ENCODE measurements at regions not wholly inside any gene's neighbourhood (a gene's known extent, or its start where the extent isn't known, plus 50 kb on each side); places are given as distances from the start of the nearest gene placed in this dataset.
"Not testable (repeated sequence)": the region's sequence is repeated elsewhere in the genome, so short reads cannot be mapped to it uniquely, and the experiment has no call there.

DNA sequence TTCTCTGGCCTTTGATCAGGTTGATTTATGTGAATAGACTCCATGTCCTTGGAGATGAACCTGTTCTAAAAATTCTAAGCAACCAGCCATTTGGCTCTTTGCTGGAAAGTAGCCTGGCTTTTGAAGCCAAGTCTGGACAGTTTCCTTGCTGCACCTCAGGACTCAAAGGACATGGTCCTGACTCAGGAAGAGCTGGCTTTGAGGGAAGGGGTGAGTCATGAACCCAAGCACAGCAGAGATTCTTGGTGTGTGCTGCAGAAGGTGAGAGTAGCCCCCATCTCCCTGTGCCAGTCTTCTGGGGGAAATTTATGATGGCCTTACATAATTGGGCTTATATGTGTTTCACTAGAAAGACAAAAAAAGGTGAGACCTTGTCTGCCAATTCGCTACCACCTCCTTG, 287.2 kb upstream of the PLGLB2 start:
- H3K4me3 ChIP-seq (ENCODE audit: low read depth, low read length, poor library complexity, severe bottlenecking), result not testable (repeated sequence)

DNA sequence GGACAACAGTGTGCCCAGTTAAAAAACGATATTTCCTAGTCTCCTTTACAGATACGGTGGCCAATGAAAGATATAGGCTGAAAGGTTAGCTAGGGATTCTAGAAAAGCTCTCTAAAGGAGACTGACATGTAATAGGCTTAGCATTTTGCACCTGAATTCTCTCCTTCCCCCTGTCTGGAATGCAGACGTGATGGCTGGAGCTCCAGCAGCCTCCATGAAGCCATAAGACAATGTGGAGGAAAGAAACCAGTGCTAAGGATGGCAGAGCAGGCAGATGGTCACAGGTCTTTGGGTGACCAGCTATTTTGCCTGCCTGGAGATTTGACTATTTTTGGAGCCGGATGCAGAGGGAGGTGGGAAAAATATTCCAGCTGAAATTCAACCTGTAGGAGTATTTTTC, 286.2 kb upstream of the PLGLB2 start:
- not testable (repeated sequence) for H4K20me1 ChIP-seq (ENCODE audit: insufficient read depth, low read length); H3K9ac ChIP-seq (ENCODE audit: low read length); H3K36me3 ChIP-seq (ENCODE audit: insufficient read depth, low read length); H2AFZ ChIP-seq (ENCODE audit: low read length); H3K4me3 ChIP-seq (ENCODE audit: low read depth, low read length, poor library complexity, severe bottlenecking); H3K27ac ChIP-seq (ENCODE audit: low read depth, low read length, poor library complexity, severe bottlenecking); H3K9me3 ChIP-seq (ENCODE audit: low read length); H3K4me1 ChIP-seq (ENCODE audit: insufficient read depth, low read length, severe bottlenecking); H3K9me2 ChIP-seq (ENCODE audit: low read depth, low read length); H3F3A ChIP-seq (ENCODE audit: insufficient read depth, low read length); H3K79me2 ChIP-seq (ENCODE audit: insufficient read depth, low read length); H3K27me3 ChIP-seq (ENCODE audit: insufficient read depth, low read length); H3K4me2 ChIP-seq (ENCODE audit: low read length)

More for the DNA sequence above, 287.2 kb upstream of the PLGLB2 start:
- H2AFZ ChIP-seq (ENCODE audit: low read length); H3K27ac ChIP-seq (ENCODE audit: low read depth, low read length, poor library complexity, severe bottlenecking); H3F3A ChIP-seq (ENCODE audit: insufficient read depth, low read length); H3K4me2 ChIP-seq (ENCODE audit: low read length); H3K79me2 ChIP-seq (ENCODE audit: insufficient read depth, low read length); H3K9me3 ChIP-seq (ENCODE audit: low read length); H4K20me1 ChIP-seq (ENCODE audit: insufficient read depth, low read length); H3K4me1 ChIP-seq (ENCODE audit: insufficient read depth, low read length, severe bottlenecking); H3K27me3 ChIP-seq (ENCODE audit: insufficient read depth, low read length); H3K9me2 ChIP-seq (ENCODE audit: low read depth, low read length); H3K9ac ChIP-seq (ENCODE audit: low read length); H3K36me3 ChIP-seq (ENCODE audit: insufficient read depth, low read length): not testable (repeated sequence)

DNA sequence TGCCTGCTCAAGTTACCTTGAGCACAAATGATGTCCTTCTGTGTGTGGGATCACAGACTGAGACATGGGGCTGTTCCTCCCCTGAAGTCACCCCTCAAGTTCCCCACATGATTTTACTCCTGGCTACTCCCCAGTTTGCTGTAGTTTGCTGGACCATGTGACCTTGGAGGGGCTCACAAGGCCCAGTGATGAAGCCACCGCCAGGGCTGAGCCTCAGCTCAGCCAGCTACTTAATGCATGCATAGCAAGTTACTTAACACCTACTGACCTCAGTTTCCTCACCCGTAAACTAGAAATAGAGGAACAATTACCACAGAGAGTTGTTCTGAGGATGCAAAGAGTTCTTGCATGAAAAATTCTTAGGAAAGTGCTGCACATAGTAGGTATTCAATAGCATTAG, 283.7 kb upstream of the PLGLB2 start:
- H3K27ac ChIP-seq (ENCODE audit: low read depth, low read length, poor library complexity, severe bottlenecking); H3K9me3 ChIP-seq (ENCODE audit: low read length); H3K4me1 ChIP-seq (ENCODE audit: insufficient read depth, low read length, severe bottlenecking); H3K9ac ChIP-seq (ENCODE audit: low read length); H3K36me3 ChIP-seq (ENCODE audit: insufficient read depth, low read length); H3F3A ChIP-seq (ENCODE audit: insufficient read depth, low read length); H4K20me1 ChIP-seq (ENCODE audit: insufficient read depth, low read length); H3K79me2 ChIP-seq (ENCODE audit: insufficient read depth, low read length); H3K4me2 ChIP-seq (ENCODE audit: low read length); H3K9me2 ChIP-seq (ENCODE audit: low read depth, low read length); H3K27me3 ChIP-seq (ENCODE audit: insufficient read depth, low read length); H3K4me3 ChIP-seq (ENCODE audit: low read depth, low read length, poor library complexity, severe bottlenecking); H2AFZ ChIP-seq (ENCODE audit: low read length): not testable (repeated sequence)

DNA sequence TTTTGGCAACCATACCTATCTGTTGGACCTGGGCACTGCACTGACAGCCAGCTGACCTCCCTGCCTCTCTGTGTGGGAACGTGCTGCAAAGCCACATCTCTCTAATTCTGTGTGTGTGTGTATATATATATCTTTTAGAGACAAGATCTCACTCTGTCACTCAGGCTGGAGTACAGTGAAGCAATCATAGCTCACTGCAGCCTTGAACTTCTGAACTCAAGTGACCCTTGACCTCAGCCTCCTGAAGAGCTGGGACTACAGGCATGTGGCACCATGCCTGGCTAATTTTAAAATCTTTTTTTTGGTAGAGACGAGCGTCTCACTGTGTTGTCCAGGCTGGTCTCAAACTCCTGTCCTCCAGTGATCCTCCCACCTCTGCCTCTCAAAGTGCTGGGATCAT, 282.2 kb upstream of the PLGLB2 start:
- not testable (repeated sequence) for H3K4me3 ChIP-seq (ENCODE audit: low read depth, low read length, poor library complexity, severe bottlenecking); H2AFZ ChIP-seq (ENCODE audit: low read length); H4K20me1 ChIP-seq (ENCODE audit: insufficient read depth, low read length); H3K9me3 ChIP-seq (ENCODE audit: low read length); H3K9me2 ChIP-seq (ENCODE audit: low read depth, low read length); H3K4me2 ChIP-seq (ENCODE audit: low read length); H3F3A ChIP-seq (ENCODE audit: insufficient read depth, low read length); H3K27me3 ChIP-seq (ENCODE audit: insufficient read depth, low read length); H3K9ac ChIP-seq (ENCODE audit: low read length); H3K36me3 ChIP-seq (ENCODE audit: insufficient read depth, low read length); H3K27ac ChIP-seq (ENCODE audit: low read depth, low read length, poor library complexity, severe bottlenecking); H3K79me2 ChIP-seq (ENCODE audit: insufficient read depth, low read length); H3K4me1 ChIP-seq (ENCODE audit: insufficient read depth, low read length, severe bottlenecking)

DNA sequence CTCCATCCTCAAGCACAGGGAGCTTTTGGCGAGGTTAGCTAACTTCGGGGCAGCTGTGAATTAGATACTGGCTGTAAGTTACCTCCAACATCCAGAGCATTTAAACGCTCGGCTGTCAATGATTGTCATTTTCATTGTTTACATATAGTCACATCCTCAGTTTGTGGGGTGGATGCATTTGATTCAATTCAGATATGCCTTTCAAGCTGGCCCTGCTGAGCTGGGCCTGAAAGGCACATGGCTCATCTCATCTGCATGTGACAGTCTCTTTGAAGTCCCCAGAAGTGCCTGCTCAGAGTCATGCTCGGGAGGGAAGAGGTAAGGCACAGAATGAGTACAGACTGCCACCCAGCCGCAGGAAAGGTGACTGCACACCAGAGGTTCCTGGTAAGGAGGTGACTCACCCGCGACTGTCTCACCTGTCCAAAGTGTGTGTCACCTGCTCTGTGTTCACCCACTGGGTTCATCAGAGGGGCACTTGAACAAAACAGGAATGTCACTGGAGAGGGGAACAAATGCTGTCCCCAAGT, 281.2 kb upstream of the PLGLB2 start:
- H3K9me3 ChIP-seq (ENCODE audit: low read length); H3K36me3 ChIP-seq (ENCODE audit: insufficient read depth, low read length); H3K27ac ChIP-seq (ENCODE audit: low read depth, low read length, poor library complexity, severe bottlenecking); H3K79me2 ChIP-seq (ENCODE audit: insufficient read depth, low read length); H3K9me2 ChIP-seq (ENCODE audit: low read depth, low read length); H3K9ac ChIP-seq (ENCODE audit: low read length); H4K20me1 ChIP-seq (ENCODE audit: insufficient read depth, low read length); H2AFZ ChIP-seq (ENCODE audit: low read length); H3K4me3 ChIP-seq (ENCODE audit: low read depth, low read length, poor library complexity, severe bottlenecking); H3K4me2 ChIP-seq (ENCODE audit: low read length); H3F3A ChIP-seq (ENCODE audit: insufficient read depth, low read length); H3K27me3 ChIP-seq (ENCODE audit: insufficient read depth, low read length): not testable (repeated sequence)
- TF ChIP-seq, protein P1, sequence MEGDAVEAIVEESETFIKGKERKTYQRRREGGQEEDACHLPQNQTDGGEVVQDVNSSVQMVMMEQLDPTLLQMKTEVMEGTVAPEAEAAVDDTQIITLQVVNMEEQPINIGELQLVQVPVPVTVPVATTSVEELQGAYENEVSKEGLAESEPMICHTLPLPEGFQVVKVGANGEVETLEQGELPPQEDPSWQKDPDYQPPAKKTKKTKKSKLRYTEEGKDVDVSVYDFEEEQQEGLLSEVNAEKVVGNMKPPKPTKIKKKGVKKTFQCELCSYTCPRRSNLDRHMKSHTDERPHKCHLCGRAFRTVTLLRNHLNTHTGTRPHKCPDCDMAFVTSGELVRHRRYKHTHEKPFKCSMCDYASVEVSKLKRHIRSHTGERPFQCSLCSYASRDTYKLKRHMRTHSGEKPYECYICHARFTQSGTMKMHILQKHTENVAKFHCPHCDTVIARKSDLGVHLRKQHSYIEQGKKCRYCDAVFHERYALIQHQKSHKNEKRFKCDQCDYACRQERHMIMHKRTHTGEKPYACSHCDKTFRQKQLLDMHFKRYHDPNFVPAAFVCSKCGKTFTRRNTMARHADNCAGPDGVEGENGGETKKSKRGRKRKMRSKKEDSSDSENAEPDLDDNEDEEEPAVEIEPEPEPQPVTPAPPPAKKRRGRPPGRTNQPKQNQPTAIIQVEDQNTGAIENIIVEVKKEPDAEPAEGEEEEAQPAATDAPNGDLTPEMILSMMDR (IDR thresholded peaks at IDR 0.05; ENCODE audit: low read length), result peak; percentile 21; the same call in 1 of the 2 replicates
- H3K4me1 ChIP-seq (ENCODE audit: insufficient read depth, low read length, severe bottlenecking), result peaks cover 13% of the 10 kb centered on the region

DNA sequence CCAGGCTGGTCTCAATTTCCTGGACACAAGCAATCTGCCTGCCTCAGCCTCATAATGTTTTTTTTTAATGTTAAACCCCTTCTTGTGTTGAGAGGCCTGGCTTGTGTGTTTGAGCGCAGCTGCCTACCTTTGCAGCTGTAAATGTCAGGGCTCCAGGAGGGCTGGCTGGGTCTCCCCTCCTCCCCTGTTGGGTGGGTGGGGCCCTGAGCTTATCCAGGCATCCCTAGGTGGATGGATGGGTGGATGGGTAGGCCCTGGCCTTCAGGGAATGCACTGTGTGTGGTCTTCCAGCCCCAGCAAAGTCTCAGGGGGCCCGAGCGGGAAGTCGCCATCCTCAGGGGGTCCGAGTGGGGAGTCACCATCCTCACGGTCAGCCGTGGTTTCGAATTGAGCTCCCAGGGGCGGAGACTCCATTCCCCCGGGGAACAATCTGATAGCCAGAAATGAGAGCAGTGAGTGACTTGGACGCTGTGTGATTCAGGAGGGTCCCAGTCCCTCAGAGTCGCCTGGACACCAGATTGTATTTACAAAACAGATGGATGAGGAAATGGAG, 279.4 kb upstream of the PLGLB2 start:
- not testable (repeated sequence) for H2AFZ ChIP-seq (ENCODE audit: low read length); H3K27me3 ChIP-seq (ENCODE audit: insufficient read depth, low read length); H3F3A ChIP-seq (ENCODE audit: insufficient read depth, low read length); H4K20me1 ChIP-seq (ENCODE audit: insufficient read depth, low read length); H3K9ac ChIP-seq (ENCODE audit: low read length); H3K9me2 ChIP-seq (ENCODE audit: low read depth, low read length); H3K27ac ChIP-seq (ENCODE audit: low read depth, low read length, poor library complexity, severe bottlenecking); H3K4me2 ChIP-seq (ENCODE audit: low read length); H3K9me3 ChIP-seq (ENCODE audit: low read length); H3K79me2 ChIP-seq (ENCODE audit: insufficient read depth, low read length); H3K36me3 ChIP-seq (ENCODE audit: insufficient read depth, low read length); H3K4me3 ChIP-seq (ENCODE audit: low read depth, low read length, poor library complexity, severe bottlenecking)
- peaks cover 13% of the 10 kb centered on the region for H3K4me1 ChIP-seq (ENCODE audit: insufficient read depth, low read length, severe bottlenecking)

DNA sequence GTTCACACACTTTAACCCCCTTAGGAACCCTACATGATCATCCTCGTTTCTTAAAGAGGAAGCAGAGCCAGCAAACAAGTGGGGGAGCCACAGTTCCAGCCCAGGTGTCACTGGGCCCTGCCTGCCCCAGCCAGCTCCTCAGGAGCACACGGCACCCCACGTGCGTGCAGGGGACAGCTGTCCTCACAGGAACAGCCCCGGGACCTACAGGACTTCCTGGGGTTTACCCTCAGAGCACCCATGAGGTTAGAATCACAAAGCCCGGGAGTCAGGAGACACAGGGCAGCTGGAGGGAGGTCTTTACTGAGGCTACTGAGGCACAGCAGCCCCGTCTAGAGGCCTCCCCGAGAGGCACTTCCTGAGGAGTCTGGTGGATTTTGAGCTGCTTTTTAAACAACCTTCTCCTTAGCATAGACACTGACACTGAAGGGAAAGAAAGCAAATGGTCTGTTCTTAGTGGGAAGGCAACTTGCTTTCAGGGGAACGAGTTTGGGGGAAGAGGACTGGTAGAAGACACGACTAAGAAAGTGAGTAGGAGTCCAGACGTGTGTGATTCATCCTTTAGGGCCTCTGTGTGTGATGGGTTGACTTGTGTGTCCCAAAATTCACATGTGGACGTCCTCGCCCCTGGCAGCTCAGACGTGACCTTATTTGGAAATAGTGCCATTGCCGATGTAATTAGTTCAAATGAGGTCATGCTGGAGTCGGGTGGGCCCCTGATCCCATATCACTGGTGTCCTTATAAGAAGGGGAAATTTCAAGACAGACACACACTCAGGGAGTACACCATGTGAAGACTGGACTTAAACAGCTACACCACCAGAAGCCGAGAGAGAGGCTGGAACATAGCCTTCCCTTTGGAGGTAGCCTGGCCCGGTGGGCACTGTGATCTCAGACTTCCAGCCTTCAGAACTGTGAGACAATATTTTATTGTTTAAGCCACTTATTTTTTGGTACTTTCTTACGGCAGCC, 278.4 kb upstream of the PLGLB2 start:
- H3K9me2 ChIP-seq (ENCODE audit: low read depth, low read length); H4K20me1 ChIP-seq (ENCODE audit: insufficient read depth, low read length); H3K27ac ChIP-seq (ENCODE audit: low read depth, low read length, poor library complexity, severe bottlenecking); H3K27me3 ChIP-seq (ENCODE audit: insufficient read depth, low read length); H3K36me3 ChIP-seq (ENCODE audit: insufficient read depth, low read length); H3K9ac ChIP-seq (ENCODE audit: low read length); H3K4me2 ChIP-seq (ENCODE audit: low read length); H2AFZ ChIP-seq (ENCODE audit: low read length); H3K79me2 ChIP-seq (ENCODE audit: insufficient read depth, low read length); H3K9me3 ChIP-seq (ENCODE audit: low read length); H3K4me3 ChIP-seq (ENCODE audit: low read depth, low read length, poor library complexity, severe bottlenecking); H3F3A ChIP-seq (ENCODE audit: insufficient read depth, low read length): not testable (repeated sequence)
- H3K4me1 ChIP-seq (ENCODE audit: insufficient read depth, low read length, severe bottlenecking), result peaks cover 13% of the 10 kb centered on the region
